WTC11 (cell line): ENCODE measurements at regions not wholly inside any gene's neighbourhood (a gene's known extent, or its start where the extent isn't known, plus 50 kb on each side); places are given as distances from the start of the nearest gene placed in this dataset.

ENCODE experiments used
- ATAC-seq: fragments of 200-7000 bp; cut with Tn5 transposase; 2 replicates; pipeline ENCODE4 v1.10.0; 2021; ENCODE audit warnings: mild to moderate bottlenecking, moderate library complexity
- CTCF ChIA-PET: fragments of 300-600 bp; sonication (Branson Sonifier 250); formaldehyde crosslinking; loops from one replicate; lab custom pipeline; 2021; ENCODE audit warnings: antibody characterized with exemption; lab: Charles Lee
- POLR2A ChIA-PET: fragments of 350-600 bp; sonication (Branson Sonifier 250); formaldehyde crosslinking; loops from one replicate; lab custom pipeline; 2021; ENCODE audit warnings: antibody characterized with exemption; lab: Charles Lee
- DNase-seq: peaks from one replicate; pipeline ENCODE4 v3.0.0; 2021; ENCODE audit warnings: low spot score
- H3K27ac Mint-ChIP-seq: 2 replicates; pipeline ENCODE4 v1.8.0; 2021; ENCODE audit warnings: mixed read lengths
- H3K27me3 Mint-ChIP-seq: 2 replicates; pipeline ENCODE4 v1.8.0; 2021; ENCODE audit warnings: low read depth, mild to moderate bottlenecking, moderate library complexity, mixed read lengths
- H3K36me3 Mint-ChIP-seq: 2 replicates; pipeline ENCODE4 v1.8.0; 2021; ENCODE audit warnings: mixed read lengths
- H3K4me1 Mint-ChIP-seq: 2 replicates; pipeline ENCODE4 v1.8.0; 2022; ENCODE audit warnings: mixed read lengths
- H3K4me3 Mint-ChIP-seq: 2 replicates; pipeline ENCODE4 v1.8.0; 2021; ENCODE audit warnings: mild to moderate bottlenecking, moderate library complexity, mixed read lengths
- H3K9me3 Mint-ChIP-seq: 2 replicates; pipeline ENCODE4 v1.8.0; 2021; ENCODE audit warnings: mixed read lengths
- ATF1 ChIP-seq: sonication (generic); formaldehyde crosslinking; IDR thresholded peaks from 2 replicates; pipeline ENCODE4 v1.8.1; 2023; ENCODE audit warnings: mild to moderate bottlenecking, moderate library complexity, missing genetic modification reagents
- ATF2 ChIP-seq: sonication (generic); formaldehyde crosslinking; IDR thresholded peaks from 2 replicates; pipeline ENCODE4 v1.8.1; 2022; ENCODE audit warnings: low read depth, missing genetic modification reagents, borderline replicate concordance
- ATF3 ChIP-seq: sonication (generic); formaldehyde crosslinking; conservative IDR thresholded peaks from 2 replicates; pipeline ENCODE4 v1.8.1; 2022; ENCODE audit warnings: mild to moderate bottlenecking, missing genetic modification reagents
- ERG ChIP-seq: fragments of 250-450 bp; sonication (Bioruptor Pico); IDR thresholded peaks from 2 replicates; pipeline ENCODE4 v1.8.0; 2021; ENCODE audit warnings: mild to moderate bottlenecking
- FOXK1 ChIP-seq: sonication (generic); formaldehyde crosslinking; IDR thresholded peaks from 2 replicates; pipeline ENCODE4 v1.8.0; 2022; ENCODE audit warnings: mild to moderate bottlenecking, moderate library complexity, missing genetic modification reagents
- FOXP1 ChIP-seq: sonication (generic); formaldehyde crosslinking; IDR thresholded peaks from 2 replicates; pipeline ENCODE4 v1.8.0; 2022; ENCODE audit warnings: missing genetic modification reagents, mild to moderate bottlenecking, moderate library complexity, borderline replicate concordance
- GABPB1 ChIP-seq: sonication (generic); formaldehyde crosslinking; IDR thresholded peaks from 2 replicates; pipeline ENCODE4 v1.8.1; 2023; ENCODE audit warnings: mild to moderate bottlenecking, missing genetic modification reagents
- GTF2I ChIP-seq: fragments of 250-450 bp; sonication (Bioruptor Pico); conservative IDR thresholded peaks from 2 replicates; pipeline ENCODE4 v1.4.0; 2021; ENCODE audit warnings: mild to moderate bottlenecking
- HMGA2 ChIP-seq: fragments of 250-450 bp; sonication (Bioruptor Pico); IDR thresholded peaks from 2 replicates; pipeline ENCODE4 v1.4.0; 2021; ENCODE audit warnings: mild to moderate bottlenecking, moderate library complexity
- IRF2 ChIP-seq: sonication (generic); formaldehyde crosslinking; IDR thresholded peaks from 2 replicates; pipeline ENCODE4 v1.8.0; 2022; ENCODE audit warnings: low read depth, missing genetic modification reagents, borderline replicate concordance
- KAT7 ChIP-seq: sonication (generic); formaldehyde crosslinking; IDR thresholded peaks from 2 replicates; pipeline ENCODE4 v1.8.1; 2023; ENCODE audit warnings: missing genetic modification reagents, mild to moderate bottlenecking, borderline replicate concordance
- MXD4 ChIP-seq: fragments of 250-450 bp; sonication (Bioruptor Pico); IDR thresholded peaks from 2 replicates; pipeline ENCODE4 v1.8.0; 2021; ENCODE audit warnings: mild to moderate bottlenecking, moderate library complexity, borderline replicate concordance
- NFE2L1 ChIP-seq: sonication (generic); formaldehyde crosslinking; IDR thresholded peaks from 2 replicates; pipeline ENCODE4 v1.8.1; 2023; ENCODE audit warnings: missing genetic modification reagents
- NFYB ChIP-seq: sonication (generic); formaldehyde crosslinking; conservative IDR thresholded peaks from 2 replicates; pipeline ENCODE4 v1.8.0; 2022; ENCODE audit warnings: low read depth, missing genetic modification reagents
- NR2C2 ChIP-seq: sonication (generic); formaldehyde crosslinking; IDR thresholded peaks from 2 replicates; pipeline ENCODE4 v1.8.0; 2022; ENCODE audit warnings: mild to moderate bottlenecking, missing genetic modification reagents
- SMAD3 ChIP-seq: sonication (generic); formaldehyde crosslinking; IDR thresholded peaks from 2 replicates; pipeline ENCODE4 v1.8.0; 2022; ENCODE audit warnings: missing genetic modification reagents, mild to moderate bottlenecking, borderline replicate concordance
- SMAD4 ChIP-seq: sonication (generic); formaldehyde crosslinking; IDR thresholded peaks from 2 replicates; pipeline ENCODE4 v1.8.0; 2022; ENCODE audit warnings: mild to moderate bottlenecking, missing genetic modification reagents
- TEAD4 ChIP-seq: sonication (generic); formaldehyde crosslinking; IDR thresholded peaks from 2 replicates; pipeline ENCODE4 v1.8.0; 2022; ENCODE audit warnings: mild to moderate bottlenecking, missing genetic modification reagents
- TP53 ChIP-seq: sonication (generic); formaldehyde crosslinking; IDR thresholded peaks from 2 replicates; pipeline ENCODE4 v1.8.1; 2023; ENCODE audit warnings: mild to moderate bottlenecking, missing genetic modification reagents
- ZBTB43 ChIP-seq: sonication (generic); formaldehyde crosslinking; IDR thresholded peaks from 2 replicates; pipeline ENCODE4 v1.8.1; 2023; ENCODE audit warnings: mild to moderate bottlenecking, missing genetic modification reagents
- ZNF532 ChIP-seq: fragments of 250-450 bp; sonication (Bioruptor Pico); IDR thresholded peaks from 2 replicates; pipeline ENCODE4 v1.9.0; 2021; ENCODE audit warnings: mild to moderate bottlenecking, borderline replicate concordance
- ZSCAN18 ChIP-seq: fragments of 250-450 bp; sonication (Bioruptor Pico); IDR thresholded peaks from 2 replicates; pipeline ENCODE4 v2.1.2; 2022; ENCODE audit warnings: mild to moderate bottlenecking, moderate library complexity

- TF ChIP-seq ZNF532 (no peak), HMGA2 (CRISPR knock-in tag) (no peak), FOXK1 (CRISPR knock-in tag) (no peak), MXD4 (CRISPR knock-in tag) (no peak), ERG (CRISPR knock-in tag) (no peak), ATF3 (CRISPR knock-in tag) (no peak), NFE2L1 (no peak), ZBTB43 (CRISPR knock-in tag) (no peak), TP53 (CRISPR knock-in tag) (no peak), FOXP1 (CRISPR knock-in tag) (no peak), NR2C2 (CRISPR knock-in tag) (no peak), GABPB1 (no peak), ATF1 (no peak), SMAD3 (CRISPR knock-in tag) (no peak), SMAD4 (no peak), TEAD4 (CRISPR knock-in tag) (no peak)
- TF ChIP-seq, all 79 proteins: peak for 0
These were observed 193.2 kb downstream of the TEX36 start (continued) for GRCh38 chr10:125489731-125490130.

GRCh38 chr10:125485665-125486064, 197.3 kb downstream of the TEX36 start:
- Mint-ChIP-seq H3K9me3 (no peaks in the 10 kb centered on the region), H3K36me3 (no peaks in the 10 kb centered on the region), H3K27ac (no peak overlapping the region), H3K27me3 (no peaks in the 10 kb centered on the region; the same call in 1 of the 2 replicates), H3K4me1 (peaks cover 18% of the 10 kb centered on the region), H3K4me3 (no peak overlapping the region)
- ChIA-PET POLR2A (no interaction called here), CTCF (no interaction called here)
- ATAC-seq (no peak), DNase-seq (no peak)
- TF ChIP-seq HMGA2 (CRISPR knock-in tag) (no peak), ATF2 (CRISPR knock-in tag) (no peak), ZSCAN18 (CRISPR knock-in tag) (no peak), ATF3 (CRISPR knock-in tag) (no peak), IRF2 (CRISPR knock-in tag) (no peak), NFYB (CRISPR knock-in tag) (no peak), GTF2I (CRISPR knock-in tag) (no peak), KAT7 (CRISPR knock-in tag) (no peak)
